DND-41 (cell line): ENCODE measurements at regions not wholly inside any gene's neighbourhood (a gene's known extent, or its start where the extent isn't known, plus 50 kb on each side); places are given as distances from the start of the nearest gene placed in this dataset.

Source experiments
- EZH2 ChIP-seq: IDR thresholded peaks from 3 replicates; pipeline ENCODE4 v1.6.1; 2012; ENCODE audit warnings: borderline replicate concordance, low read depth, mild to moderate bottlenecking, moderate library complexity, low read length, inconsistent platforms; ENCODE audit not compliant: severe bottlenecking
- TF ChIP-seq, protein P1 (sequence below): IDR thresholded peaks from 2 replicates; pipeline ENCODE4 v1.5.1; 2012; ENCODE audit warnings: borderline replicate concordance, low read length, moderate library complexity, mild to moderate bottlenecking; ENCODE audit not compliant: poor library complexity, severe bottlenecking; ENCODE audit errors: extremely low read depth

DNA sequence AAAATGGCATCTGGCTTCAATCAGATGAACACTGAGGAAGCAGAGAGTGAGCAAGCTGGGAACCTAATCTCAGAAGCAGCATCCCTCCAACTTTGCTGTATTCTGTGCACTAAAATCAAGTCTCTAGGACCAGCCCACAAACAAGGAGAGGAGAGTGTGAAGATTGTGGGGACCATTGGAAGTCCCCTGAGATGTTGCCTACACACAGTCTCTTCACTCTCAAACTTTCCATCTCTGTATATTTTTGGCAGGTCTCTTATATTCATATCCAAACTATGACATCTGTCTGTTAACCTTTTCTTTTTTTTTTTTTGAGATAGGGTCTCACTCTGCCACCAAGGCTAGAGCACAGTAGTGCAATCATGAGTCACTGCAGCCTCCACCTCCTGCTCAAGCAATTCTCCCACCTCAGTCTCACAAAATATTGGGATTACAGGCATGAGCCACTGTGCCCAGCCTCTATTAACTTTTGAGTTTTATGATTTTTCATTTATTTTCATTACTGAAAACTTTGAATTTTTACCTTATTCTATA lies 1096.4 kb downstream of the TBC1D22A start:
- TF ChIP-seq, protein P1, sequence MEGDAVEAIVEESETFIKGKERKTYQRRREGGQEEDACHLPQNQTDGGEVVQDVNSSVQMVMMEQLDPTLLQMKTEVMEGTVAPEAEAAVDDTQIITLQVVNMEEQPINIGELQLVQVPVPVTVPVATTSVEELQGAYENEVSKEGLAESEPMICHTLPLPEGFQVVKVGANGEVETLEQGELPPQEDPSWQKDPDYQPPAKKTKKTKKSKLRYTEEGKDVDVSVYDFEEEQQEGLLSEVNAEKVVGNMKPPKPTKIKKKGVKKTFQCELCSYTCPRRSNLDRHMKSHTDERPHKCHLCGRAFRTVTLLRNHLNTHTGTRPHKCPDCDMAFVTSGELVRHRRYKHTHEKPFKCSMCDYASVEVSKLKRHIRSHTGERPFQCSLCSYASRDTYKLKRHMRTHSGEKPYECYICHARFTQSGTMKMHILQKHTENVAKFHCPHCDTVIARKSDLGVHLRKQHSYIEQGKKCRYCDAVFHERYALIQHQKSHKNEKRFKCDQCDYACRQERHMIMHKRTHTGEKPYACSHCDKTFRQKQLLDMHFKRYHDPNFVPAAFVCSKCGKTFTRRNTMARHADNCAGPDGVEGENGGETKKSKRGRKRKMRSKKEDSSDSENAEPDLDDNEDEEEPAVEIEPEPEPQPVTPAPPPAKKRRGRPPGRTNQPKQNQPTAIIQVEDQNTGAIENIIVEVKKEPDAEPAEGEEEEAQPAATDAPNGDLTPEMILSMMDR, result no peak
- TF ChIP-seq EZH2, result no peak
